Inflammatory macrophage treated with lipopolysaccharide for 4 hours (primary cell): ENCODE measurements at regions not wholly inside any gene's neighbourhood (a gene's known extent, or its start where the extent isn't known, plus 50 kb on each side); places are given as distances from the start of the nearest gene placed in this dataset.
A peak's percentile ranks its signal among the peaks of the same experiment; 100 is the strongest.
"Not testable (repeated sequence)": the region's sequence is repeated elsewhere in the genome, so short reads cannot be mapped to it uniquely, and the experiment has no call there.

Experiments
- DNase-seq: peaks from one replicate; pipeline ENCODE4 v3.0.0-alpha.2; 2020

DNA sequence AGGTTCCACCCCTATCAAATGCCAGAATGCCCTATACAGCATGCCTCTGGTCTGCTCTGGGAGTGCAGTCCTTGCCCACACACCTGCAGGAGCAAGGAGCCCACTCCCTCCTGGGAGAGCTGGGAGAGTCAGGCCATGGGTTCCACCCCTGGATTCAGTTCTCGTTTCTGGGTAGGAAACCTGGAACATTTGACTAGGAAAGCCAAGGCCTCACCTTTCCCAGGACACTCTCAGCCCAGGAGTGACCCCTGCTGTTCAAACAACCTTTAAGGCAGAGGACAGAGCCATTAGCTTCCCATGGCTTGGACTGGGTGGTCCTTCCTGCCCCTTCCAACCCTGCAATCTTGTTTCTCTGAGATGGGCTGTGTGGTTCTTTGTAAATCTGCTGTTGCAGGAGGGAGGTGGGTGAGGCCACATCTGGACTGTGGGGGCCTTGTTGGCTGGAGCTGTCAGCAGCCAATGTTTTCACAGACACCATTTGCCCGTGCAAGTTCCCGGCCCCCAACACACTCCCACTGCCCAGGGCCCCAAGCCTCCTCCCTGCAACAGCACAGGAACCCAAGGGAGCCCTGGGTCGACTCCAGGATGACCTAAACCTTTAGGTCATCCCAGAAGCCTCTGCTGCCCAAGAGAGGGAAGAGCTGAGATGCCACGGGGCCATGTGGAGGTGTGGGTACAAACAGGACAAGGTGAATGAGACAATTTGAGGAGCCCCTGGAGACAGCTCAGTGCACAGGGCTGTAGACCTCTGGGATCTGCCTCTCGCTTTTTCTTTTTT is 104.4 kb downstream of the PJA1 start:
- DNase-seq = peak; percentile 1

DNA sequence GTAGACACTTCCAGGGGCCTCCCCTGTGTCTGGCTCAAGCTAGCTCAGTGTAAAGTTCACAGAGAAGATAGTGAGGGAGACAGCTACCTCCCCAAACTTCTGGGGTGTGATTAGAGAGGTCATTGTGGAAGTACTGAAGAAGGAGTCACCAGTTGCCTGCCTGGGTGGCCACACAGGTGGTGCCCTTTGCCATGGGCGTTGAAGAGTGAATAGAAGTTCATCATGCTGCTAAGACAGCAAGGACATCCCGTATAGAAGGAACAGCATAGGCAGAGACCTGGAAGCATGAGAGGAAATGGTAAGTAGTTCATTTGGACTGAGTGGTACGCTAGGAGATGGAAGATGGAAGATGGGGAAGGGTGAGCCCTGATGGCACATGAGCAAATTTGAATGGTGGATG is 110.1 kb downstream of the PJA1 start:
- no peak for DNase-seq

DNA sequence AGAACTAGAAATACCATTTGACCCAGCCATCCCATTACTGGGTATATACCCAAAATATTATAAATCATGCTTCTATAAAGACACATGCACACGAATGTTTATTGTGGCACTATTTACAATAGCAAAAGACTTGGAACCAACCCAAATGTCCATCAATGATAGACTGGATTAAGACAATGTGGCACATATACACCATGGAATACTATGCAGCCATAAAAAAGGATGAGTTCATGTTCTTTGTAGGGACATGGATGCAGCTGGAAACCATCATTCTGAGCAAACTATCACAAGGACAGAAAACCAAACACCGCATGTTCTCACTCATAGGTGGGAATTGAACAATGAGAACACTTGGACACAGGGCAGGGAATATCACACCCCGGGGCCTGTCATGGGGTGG is 110.8 kb downstream of the PJA1 start:
- not testable (repeated sequence) for DNase-seq

DNA sequence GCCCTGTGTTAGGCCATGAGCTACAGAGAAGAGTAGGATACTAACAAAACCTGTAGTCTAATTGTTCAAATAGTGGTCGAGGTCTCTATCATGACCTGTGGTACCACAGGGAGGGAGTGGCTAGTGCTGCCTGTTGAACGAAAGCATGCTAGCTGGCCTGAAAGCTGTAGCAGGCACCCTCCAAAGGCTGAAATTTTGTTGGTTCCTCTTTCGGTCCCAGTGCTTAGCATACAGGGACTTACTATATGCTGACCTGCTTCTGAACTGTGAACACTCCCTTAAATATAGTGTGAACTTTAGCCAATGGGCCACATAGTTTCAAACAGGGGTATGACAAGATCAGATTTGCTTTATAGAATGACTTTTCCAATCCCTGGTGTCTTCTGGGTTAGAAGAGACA is 113.4 kb downstream of the PJA1 start:
- DNase-seq = no peak

DNA sequence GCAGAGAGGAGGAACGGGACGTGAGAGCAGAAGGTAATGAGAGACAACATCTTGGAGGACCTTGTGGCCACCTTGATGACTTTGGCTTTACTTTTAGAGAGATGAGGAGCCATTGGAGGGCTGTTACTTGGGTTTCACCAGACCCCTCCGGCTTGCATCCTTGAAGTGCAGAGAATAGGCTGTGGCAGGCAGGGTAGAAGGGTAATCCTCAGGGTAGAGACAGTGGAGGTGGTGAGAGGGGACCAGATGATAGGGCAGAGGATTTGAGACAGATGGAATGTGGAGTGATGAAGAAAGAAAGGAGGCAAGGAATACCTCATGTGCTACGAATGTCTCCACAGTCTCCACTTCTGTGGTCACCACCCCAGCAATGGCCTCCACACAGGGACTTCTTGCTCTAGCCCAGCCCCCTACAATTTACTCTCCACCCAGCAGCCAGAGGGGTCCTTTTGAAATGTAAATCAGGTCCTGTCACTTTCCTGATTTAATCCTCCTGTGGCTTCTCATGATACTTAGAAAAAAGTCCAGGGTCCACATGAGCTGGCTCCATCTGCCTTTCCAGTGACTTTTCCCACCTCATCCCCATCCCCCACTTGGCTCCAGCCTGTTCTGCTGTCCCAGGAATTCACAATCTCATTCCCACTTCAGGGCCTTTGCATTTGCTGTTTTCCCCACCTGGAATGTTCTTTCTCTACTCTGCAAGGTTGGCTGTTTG is 115.0 kb downstream of the PJA1 start:
- no peak for DNase-seq

DNA sequence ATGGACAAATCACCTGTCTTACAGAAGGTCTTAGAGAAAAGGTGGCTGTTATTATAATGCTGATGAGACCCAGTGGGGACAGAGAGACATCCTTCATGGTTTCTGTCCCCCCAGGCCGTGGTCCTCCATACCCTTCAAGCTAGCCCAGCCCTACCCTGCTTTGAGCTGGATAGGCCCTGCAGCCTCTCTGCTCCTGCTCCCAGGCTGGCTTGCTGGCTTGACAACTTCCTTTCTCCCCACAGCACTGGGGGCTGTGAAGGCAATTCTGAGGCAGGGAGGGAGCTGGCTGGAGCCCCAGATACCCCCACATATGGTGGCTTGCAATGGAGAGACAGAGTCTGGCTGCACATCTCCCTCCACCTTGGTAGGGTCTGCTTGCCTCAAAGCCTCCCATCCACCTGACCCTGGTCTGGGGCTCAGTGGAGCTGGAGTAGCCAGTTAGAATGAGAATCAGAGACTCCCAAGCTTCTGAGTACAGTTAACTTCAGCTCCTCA is 118.2 kb downstream of the PJA1 start:
- DNase-seq = no peak

DNA sequence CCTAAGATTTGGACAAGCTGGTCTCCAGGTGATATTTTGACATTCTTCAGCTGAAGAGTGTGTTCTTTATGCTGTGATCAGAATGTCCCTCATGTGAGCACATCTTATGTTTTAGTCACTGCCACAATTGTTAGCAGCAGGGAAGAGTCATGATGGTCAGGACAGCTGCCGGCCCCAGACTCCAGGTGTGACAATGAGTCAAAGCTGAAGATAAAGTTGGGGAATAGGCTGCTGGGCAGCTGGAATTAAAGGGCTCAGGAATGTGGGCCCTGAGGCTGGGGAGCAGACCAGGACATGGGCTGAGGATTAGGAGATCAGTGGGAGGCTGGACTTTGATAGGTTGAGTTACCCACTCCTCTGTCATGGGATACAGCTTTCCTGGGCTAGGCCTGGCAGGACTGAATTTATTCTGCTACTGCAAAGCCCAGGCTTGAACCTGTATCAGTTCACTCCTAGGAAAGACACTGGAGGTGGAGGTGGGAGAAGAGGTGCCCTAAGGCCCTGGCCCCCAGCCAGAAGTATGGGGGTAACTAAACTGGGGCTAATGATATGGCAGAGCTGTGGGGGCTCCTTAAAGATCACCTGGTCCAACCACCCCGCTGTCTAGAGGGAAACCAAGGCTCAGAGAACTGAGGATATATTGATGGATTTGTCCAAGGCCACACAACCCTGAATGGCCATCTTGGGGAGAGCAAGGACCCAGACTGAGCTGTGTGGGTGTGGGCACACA is 119.5 kb downstream of the PJA1 start:
- DNase-seq = no peak

DNA sequence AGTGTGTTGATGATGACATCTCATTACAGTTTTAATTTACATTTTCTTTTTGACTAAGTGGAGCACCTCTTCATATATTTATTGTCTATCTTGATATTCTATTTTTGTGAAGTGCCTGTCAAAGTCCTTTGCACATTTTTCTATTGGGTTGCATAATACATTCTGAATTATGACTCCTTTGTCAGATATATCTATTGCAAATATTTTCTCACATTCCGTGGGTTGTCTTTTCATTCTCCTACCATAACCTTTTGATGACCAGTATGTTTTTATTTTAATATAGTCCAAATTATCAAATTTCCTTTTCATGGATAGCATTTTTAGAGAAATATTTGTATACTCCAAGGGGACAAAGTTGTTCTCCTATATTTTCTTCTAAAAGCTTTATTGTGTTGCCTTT is 126.4 kb downstream of the PJA1 start:
- DNase-seq = no peak

DNA sequence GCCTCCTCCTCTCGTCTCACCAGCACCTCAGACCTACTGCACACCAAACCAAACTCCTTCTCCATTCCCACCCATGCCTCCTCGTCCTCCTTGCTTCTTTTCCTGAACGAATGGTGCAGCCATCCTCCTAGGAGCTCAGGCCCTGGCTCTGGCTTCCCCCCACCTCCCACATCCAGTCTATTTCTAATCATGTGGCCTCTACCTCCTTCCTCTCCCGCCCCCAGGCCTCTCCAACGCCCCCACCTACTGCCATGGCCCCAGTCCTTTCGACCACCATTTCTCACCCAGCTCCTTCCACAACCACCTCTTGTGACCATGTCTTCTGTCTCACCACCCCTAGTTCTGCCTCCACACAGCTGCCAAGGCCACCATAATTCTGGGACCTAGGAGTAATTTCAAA is 127.1 kb downstream of the PJA1 start:
- DNase-seq = no peak

DNA sequence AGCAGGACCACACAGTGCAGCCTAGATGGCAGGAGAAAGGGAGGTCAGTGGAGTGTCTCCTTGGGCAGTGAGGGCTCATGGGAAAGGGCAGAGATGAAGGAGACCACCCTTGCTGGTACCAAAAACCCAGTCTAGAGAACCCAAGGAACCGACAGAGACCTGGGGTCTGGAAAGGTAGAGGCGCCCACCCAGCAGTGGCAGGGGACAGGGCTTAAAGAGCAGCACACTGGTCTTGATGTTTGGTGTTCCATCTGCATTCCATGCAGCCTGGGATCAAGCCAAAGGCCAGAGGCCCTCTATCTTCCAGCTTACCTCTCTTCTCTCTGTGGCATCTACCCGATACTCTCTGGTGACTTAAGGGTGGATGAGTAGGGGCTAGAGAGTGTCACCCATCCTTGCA is 127.5 kb downstream of the PJA1 start:
- DNase-seq = no peak

DNA sequence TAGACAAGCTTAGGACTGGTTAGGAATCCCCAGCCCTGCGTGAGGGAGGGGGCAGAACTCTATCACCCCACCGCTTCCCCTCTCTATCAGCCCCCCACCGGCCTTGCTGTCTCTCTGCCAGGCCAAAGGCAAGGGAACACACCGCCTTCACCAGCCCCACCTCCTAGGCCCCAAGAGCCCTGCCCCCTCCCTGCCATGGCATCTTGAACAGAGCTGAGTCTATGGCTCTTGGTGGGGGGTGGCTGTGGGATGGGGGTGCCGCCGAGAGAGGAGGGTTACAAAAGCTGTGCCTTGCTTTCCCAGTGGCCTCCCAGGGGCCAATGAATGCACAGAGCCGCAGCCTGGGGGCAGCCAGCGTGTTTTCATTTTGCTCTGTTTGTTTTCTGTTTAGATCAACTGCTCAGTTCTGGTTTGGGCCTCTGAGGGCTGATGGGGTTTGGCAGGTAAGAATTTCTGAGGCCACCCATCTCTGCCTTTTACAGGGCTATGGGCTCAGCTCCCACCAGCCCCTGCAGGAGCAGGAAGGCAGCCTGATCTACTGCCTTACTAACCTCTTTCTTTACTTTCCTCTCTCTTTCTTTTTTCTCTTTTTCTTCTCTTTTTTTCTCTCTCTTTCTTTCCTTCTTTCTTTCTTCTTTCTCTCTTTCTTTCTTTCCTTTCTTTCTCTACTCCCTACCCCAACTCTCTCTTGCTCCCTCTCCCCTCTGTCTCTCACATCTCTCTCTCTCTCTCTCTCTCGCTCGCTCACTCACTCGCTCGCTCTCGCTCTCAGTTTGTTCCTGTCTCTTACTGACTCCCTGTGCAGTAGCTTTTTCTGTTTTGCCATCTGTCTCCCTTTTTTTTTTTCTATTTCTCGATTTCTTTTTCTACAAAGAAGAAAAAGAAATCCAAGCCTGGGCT is 128.3 kb downstream of the PJA1 start:
- DNase-seq = no peak

DNA sequence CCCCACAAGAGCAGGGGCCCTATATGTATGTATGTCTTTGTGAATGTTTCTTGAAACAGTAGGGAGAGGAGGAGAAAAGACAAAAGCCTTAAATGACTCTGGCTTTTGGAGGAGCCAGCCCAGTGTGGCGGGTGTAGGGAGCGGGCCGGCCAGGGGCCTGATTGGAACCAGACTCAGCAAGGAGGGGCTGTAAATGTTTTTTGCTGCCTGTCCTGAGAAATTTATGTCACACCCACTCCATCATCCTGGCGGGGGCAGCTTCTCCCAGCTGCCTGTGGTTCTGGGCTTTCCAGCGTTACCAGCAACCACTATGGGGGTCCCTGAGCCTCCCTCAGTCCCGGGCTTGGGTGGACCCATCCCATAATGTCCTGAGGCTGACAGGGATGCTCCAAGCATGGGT is 130.8 kb downstream of the PJA1 start:
- DNase-seq = no peak

DNA sequence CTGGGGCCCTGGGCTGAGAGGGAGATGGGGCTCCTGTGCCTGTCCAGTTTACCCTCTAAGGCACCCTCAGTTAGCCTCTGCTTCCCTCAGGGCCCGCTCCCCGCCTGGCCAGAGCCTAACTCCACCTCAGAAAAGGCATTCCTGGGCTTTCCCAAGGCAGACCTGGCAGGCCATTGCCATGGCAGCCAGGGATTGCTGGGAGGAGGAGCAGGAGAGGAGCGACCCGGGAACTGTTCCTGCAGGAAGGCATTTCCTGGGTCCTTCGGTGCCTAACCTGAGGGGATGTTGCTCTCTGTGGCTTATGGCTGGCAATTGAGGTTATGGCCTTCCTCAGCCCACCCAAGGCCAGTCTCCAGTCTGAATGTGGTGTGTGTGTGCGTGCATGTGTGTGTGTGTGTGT is 131.3 kb downstream of the PJA1 start:
- no peak for DNase-seq

DNA sequence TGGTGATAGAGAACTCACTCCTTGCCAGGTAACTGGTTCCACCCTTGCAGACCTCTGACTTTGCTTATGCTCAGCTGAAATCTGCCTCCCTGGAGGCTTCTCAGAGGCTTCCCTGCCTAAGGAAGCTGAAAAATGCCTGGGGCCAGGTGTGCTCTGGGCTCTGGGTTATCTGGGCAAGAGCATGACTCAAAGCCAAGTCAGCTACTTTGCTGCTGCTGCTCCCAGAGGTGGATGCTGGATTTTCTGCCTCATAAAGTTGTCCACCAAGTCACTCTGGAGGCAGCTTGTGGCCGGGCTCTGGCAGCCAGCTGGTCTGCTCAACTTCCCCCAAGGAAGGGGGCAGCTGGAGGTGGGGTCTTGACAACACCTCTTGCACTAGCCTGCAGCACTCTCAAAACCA is 132.7 kb downstream of the PJA1 start:
- no peak for DNase-seq

DNA sequence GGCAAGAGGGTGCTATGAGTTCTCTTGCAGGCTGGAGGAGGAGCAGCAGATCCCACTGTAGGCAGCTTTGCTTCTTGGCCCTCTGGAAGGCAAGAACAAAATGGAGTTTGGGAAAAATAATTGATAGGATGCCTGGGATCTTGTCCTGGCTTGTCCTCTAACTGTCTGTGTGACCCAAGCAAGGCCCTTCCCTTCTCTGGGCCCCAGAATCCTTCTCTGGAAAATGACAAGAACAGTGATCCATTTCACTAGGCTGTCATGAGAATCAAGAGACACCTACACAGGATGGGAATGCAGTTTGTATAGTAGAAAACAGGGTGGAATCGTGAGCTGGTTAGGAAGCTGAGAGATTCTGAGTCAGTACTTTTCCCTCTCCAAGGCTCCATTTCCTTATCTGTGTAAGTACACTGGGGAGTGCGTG is 133.3 kb downstream of the PJA1 start:
- no peak for DNase-seq

DNA sequence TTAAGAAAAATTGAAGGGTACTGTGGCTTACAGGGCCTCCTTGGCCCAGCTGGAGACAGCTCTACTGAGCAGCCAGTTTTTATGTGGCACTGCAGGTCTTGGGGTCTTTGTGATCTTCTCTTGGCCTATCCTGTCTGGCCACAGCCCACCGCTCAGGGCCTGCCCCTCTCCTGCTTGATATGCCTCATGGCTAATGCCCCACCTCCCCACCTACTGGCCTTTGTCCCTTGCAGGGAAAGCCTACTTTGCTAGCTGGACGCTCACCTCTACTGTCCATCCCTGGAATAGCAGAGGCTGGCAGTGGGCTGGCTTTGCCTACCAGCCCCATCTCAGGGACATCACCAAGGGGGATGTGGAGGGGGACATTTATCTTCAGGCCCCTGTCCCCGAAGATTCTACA is 134.1 kb downstream of the PJA1 start:
- no peak for DNase-seq

DNA sequence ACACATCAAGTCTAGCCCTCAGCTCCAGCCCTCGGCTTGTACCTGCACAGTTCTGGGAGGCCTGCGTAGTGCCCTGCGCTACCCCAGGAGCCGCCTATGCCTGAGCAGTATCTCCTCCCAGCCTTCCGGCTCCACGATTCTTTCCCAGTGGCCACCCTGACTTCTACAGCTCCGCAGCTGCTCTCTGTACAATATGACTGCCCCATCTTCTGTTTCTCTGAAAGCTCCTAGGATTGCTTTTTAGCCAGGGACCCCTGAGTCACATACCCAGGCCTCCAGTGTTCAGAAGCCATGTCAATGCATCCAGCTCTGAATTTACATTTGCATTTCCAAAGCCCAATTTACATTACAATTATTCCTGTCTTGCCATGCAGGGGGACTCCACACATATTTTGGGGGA is 135.5 kb downstream of the PJA1 start:
- DNase-seq = no peak

DNA sequence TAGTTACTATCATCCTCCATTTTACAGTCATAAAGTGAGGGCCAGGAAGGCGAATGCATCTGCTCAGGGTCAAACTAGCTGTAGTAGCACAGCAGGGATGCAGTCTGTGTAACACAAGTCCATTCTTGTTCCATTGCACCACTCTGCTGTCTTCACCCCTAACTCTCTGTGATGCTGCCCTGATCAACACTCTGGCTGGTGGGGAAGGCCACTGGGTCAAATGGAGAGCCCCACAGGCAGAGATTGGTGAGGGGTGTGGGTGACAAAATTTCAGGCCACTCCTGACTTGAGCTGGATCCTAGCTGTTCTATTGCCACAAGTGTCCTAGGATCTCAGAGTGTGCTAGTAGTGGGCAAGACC is 136.5 kb downstream of the PJA1 start:
- DNase-seq = no peak

DNA sequence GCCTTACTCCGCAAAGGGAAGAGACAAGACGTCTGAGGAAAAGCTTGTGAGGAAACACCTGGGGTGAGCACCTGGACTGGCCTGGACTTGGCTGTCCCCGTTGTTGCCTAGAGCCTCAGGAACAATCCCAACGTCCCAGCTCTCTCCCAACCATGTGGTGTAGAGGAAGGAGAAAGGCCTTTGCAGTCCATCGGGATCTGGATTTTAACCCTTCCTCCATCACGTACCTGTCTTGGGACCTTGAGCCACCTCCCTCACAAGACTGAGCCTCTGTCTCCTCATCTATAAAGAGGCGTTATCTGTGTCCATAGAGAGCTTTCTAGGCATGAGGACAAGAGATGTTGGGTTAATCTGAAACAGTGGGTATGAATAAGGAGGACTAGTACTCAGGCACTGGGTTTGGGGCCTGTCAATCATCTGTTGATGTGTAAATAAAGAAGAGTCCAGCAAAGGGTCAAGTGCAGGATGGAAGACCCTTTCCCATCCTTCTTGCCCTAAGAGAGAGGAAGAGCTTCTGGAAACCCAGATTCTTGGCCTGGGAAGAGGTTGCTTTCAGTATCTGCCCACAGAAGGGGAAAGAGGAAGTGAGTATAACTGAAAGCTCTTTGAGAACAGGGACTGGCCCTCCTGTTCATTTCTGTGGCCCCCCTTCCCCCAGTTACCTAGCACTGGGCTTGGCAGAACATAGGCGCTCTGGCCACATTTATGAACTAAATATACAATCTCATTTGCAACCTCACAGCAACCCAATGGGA is 137.1 kb downstream of the PJA1 start:
- peak; percentile 31 for DNase-seq

DNA sequence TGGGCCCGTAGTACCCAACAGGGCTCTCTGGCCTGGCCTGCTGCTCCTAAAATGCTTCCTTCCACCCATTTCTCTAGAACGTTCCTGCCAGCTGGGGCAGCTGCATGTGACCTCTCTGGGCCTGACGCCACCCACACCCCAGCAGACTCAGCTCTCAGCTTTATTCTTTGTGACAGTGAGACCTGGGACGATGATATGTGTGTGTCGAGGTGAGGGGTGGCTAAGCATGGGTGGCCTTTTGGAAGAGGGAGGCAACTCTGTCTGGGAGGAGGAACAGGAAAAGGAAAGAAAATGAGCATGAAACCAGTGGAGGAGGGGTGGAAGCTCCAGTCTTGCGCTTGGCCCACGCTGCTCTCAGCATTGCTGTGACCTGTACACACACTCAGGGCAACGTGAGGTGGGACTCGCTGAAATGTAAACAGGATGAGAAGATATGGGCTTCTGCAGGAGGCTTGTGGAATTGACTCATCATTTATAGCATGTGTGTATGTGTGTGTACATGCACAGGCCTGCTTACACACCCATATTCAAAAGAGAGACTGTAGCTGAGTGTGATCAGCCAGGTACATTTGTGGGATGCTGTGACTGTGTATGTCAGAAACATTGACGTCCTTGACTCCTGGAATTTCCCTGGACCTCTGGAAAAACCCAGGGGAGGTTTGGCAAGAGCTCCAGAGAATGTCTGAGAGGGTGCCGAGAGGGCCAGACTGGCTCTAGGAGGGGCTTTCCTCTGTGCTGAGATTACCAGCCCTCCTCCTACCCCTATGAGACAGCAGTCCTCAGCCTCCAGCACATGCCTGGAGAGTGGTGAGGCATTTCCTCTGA is 137.9 kb downstream of the PJA1 start:
- DNase-seq = peak; percentile 19

DNA sequence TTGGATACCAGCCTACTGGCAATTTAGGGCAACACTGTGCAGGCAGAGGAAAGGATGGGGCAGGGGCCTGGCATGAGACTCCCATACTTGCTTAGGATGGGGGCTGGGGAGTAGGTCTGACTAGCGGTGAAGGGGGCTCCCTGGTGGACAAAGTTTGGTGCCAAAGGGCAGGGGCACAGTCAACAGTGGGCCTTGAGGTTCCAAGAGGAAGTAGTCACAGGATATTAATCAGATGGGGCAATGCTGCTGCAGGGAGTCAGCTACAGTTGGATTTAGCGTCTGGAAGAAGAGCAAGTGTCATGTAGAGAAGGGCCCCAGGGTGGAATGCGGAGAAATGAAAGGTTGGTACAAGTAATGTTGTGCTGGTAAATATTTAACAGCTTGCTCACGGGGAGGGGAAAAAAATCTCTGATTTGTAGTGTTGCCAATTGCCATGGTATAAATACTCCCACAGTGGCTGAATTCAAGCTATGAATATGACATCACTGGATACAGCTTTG is 139.4 kb downstream of the PJA1 start:
- DNase-seq = peak; percentile 9
